GM21576 (cell line): ENCODE measurements at regions not wholly inside any gene's neighbourhood (a gene's known extent, or its start where the extent isn't known, plus 50 kb on each side); places are given as distances from the start of the nearest gene placed in this dataset.

Experiments used
- ATAC-seq: cut with Tn5 transposase; IDR thresholded peaks from one replicate; pipeline ENCODE4 v1.9.1; 2021; ENCODE audit warnings: mild to moderate bottlenecking, moderate library complexity; ENCODE audit not compliant: unreplicated experiment

DNA sequence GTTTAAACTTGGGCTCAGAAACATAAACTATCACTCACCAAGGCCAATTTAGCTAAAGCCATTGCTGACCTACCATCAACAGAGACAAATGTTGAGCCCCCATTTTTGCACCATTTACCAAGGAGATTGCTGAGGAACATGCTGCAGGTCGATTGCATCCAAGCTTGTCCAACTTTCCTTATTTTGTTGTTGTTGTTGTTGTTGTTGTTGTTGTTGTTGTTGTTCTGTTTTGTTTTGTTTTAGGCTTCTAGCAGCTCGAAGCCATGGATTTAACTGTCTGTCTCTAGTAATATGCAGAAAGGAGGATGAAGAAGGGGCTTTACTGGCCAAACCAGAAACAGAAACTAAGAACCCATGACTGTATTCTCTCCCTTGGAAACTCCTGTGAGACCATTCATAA, 571.5 kb downstream of the IRS1 start:
- ATAC-seq: no peak

DNA sequence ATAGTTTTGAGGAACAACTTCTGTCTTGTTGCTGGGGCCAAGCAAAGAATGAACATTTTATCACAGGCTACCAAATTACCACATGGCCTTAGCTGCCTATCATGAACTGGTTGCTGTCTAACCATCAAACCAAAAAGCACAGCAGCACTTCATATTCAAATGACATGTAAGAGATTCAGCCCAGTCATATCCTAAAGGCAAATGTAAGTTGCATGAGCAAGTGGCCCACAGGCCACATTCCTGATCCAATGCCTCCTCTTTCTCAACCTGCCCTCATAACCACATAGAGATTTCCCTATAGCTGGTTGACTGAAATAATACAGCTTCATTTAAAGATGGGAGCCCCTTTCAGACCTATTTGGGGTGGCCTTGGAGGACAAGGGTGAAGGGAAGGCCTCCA, 572.3 kb downstream of the IRS1 start:
- ATAC-seq: no peak

DNA sequence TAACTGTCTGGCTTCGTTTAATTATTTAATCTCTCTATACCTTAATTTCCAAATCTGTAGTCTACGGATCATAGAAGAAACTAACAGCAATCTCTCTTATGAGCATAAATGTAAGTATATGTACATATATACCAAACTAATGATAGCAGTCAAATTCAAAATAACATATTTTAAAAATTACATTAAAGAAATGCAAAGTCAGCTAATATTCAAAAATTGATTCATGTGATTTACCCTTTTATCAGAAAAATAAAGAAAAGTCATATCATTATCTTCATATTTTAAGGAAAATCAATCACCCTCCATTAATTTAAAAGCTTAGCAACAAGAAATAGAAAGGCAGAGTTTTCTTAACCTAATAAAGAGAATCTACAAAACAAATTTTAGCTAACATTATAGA, 575.9 kb downstream of the IRS1 start:
- no peak for ATAC-seq

DNA sequence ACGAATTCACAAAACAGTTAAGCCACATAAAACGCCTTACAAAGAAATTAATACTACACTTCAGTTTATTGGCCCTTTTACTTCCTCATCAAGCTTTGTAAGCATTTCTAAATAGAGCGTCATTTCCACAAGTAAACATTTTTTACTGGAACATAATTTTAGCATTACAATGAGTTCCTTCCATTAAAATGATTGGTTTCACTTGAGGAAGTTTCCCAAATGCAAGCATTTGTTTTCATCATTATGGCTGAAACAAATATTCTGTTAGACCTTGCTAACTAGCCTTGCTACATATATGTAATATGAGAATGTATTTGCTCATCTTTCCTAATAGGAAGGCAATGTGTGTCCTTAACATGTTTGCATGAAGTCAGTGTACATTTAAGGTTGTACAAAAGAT, 579.1 kb downstream of the IRS1 start:
- ATAC-seq: no peak

DNA sequence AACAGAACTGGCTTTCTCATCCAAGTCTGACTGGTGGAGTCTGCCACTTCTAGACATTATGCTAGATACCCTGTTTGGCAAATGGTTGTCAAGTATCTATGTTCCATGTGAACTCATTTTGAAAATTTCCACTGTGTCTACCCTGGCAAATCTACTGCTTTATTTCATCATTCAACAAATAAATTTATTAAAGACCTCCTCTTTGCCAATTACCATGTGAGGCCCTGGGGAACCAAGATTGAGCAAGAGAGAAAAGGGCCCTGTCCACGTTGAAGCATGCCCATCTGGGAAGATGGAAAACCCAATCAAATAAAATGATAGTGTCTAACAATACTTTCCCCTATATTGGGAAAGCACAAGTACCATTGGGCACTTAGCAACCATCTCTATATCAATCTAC, 582.4 kb downstream of the IRS1 start:
- no peak for ATAC-seq

DNA sequence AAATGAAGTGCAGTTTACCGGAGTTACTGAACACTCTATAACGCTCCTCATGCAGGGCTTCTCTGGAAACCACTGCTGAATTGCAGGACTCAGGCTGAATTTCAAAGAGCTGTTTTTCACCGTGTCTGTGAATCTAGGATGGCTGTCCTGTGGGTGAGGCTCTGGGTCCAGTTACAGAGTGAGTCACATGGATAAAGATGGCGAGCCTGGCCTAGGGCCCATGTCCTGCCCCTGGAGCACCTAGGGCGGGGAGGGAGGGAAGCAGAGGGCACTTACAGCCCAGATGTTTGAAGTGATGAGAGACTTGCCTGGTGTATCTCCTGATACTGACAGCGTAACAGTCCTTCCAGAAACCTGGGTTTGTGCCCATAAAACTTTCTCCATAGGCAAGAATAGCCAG, 583.0 kb downstream of the IRS1 start:
- no peak for ATAC-seq

DNA sequence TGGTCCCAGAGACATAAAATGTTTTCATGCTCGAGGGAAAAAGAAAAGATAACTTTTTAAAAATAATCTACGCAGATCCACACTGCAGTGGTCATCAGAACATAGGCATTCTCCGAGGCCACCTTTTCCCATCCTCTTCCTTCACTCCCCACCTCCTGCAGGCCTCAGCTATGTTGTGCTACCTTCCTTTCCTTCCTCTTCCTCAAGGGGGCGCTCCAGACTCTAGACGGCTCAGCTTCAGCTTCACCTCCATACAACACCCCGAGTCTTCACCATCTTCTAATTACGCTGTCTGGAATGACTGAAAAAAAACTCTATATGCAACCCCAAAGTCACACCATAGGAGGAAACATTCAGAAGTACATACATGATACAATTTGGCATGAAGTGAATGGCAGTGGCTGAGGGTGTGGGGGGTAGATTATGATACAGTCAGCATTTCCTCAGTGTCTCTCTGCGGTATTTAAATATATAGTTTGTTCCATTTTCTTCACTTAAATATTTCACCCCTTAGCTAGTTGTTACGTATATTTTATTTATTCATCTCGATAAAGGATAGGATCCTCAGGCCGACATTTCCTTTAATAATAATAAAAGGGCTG, 583.6 kb downstream of the IRS1 start:
- peak; percentile 92 for ATAC-seq

DNA sequence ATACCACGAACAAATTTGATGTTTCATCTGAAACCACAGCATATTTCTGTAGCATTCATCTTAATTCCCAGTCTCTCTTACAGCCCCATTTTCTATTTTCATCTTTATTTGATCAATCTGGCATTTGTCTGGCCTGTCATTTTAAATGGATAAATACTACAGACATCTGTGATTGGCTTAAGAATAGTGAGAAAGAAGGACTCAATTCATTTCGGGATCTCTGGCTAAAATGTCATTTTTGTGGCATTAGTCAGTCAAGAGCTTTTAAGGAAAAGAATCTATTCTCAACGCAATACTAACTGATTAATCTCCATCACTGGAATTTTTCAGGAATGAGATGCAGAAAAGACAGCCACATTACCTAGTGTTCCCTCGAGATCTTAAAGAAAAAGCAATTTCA, 585.9 kb downstream of the IRS1 start:
- ATAC-seq: no peak

DNA sequence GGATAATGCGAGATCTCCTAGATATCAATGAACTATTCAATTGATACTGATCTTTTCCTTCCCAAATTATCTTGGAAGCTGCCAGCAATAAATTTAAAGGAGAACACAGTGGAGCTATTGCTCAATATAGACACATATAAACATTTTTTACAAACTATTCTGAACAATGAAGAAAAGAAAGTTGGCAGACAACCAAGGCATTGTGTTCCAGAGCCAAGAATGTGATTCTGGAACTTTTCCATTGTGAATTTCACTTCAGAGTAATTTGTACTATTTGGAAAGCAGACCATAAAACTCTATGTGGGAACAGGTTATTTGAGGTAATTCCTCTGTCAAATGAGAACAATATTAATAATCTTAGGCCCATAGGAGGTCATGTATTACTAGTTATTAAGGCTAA, 588.2 kb downstream of the IRS1 start:
- ATAC-seq: no peak

DNA sequence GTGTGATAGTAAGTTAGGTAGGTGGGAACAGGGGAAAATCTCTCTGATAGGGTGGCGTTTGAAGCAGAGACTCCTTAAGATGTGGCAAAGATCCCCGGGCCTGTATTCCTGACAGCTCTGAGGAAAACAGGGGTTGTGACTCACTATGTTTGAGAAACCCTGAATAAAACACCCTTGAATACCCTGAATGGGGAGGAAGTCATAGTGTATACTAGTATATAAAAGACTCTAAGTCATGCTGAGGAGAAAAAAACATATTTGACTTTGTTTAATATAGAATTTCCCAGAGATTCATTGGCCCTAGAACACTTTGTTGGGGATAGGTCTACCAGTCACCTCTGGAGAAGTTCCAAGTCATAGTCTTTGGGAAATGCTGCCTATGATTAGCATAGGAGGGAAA, 590.9 kb downstream of the IRS1 start:
- no peak for ATAC-seq

DNA sequence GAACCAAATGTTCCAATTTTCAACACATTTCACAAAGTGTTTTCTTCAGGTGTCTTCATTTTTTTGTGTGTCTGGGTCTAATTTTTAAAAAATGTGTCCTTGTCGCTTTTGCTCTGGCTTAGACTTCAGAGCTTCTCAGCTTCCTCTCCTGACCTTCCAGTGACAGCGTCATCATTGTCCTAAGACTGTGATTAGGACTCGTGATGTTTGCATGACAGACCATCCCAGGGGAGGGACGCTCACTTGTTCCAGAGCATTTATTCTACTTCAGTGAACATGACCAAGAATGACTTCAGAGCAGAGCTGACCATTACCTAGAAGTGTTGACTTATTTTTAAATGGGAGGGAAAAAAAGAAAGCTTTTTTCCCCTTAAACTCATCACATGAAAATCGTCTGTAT, 591.9 kb downstream of the IRS1 start:
- no peak for ATAC-seq

DNA sequence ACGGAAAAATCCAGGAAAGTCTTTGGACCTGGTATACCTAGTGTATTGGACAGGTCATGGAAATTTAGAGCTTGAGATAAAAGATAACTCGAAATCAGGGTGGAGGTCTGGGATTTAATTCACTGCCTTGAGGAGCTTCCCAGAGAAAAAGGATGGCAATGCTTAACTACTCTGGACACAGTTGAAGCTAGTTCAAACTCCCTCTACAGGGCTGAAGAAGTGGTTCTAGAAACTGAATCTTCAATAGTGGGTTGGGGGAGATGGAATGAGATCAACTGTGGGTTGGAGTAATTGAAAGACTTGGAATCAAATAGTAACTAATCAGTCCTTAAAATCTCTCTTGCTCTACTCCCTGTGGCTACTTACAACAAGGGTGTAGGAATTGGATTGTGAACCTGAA, 600.1 kb downstream of the IRS1 start:
- ATAC-seq: no peak

DNA sequence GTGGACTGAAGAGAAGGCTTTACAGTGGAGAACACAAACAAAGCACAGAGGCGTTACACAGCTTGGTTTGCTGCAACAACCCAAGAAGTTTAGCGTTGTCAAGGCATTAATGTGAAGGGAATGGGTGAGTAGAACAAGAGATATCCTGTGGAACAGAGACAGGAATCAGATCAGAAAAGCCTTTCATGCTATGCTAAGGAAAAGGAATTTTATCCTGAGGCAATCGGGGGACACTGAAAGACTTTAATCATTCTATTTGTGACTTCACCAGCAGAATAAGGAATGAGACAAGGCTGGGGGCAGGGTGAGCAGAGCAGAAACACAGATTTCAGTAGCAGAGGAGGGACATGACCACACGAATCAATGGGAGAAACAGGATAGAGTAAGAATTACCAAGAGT, 600.7 kb downstream of the IRS1 start:
- ATAC-seq: no peak

DNA sequence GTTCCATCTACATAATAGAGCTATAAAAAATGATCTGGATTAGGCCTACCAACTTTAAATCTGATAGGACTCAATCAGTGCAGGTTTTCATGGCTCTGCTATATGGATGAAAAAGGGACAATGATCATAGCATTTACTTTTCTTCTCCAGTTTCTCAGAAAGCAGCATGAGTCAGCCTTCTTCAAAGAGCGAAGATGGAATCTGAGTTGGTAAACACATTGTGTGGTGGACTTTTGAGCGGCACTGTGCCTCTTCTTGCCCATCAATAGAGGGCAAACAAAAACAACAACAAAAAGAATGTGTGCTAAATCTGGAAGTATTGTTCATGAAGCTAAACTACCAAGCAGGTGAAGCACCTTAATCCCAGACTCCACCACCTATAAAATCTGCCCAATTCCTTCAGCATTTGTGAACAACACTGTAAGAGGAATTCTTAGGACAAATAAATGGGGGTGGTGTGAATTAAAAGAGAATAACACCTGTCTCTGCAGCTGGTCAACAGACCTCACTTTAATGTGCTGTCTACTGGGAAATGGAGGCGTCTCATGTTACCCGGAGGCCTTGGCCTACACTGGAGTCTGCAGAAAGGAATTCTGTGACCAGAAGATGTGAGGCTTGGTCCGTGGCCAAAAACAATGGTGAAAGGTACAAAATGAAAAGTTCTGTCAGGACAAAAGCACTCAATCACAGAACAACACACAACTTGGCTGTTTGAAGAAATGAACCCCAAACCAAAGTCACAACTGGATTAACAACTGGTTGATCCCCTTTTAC, 609.0 kb downstream of the IRS1 start:
- ATAC-seq: no peak

DNA sequence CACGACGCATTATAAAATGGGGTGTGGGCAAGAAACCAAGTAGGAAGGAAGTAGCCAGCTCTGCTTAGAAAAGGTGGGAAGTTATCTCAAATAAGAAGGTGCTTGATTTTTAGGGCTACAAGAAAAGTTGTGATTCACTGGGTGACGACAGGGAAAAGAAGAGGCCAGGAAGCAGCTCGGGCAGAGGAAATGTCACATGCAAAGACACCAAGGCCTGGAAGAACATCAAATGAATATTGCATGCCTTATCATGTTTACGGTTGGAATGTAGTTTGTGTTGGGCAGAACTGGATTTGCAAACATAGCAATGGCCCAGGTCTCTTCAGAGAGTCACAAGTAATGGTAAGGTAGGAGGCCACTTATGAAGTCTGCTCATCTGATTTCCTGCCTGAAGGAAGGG, 610.6 kb downstream of the IRS1 start:
- ATAC-seq: no peak

DNA sequence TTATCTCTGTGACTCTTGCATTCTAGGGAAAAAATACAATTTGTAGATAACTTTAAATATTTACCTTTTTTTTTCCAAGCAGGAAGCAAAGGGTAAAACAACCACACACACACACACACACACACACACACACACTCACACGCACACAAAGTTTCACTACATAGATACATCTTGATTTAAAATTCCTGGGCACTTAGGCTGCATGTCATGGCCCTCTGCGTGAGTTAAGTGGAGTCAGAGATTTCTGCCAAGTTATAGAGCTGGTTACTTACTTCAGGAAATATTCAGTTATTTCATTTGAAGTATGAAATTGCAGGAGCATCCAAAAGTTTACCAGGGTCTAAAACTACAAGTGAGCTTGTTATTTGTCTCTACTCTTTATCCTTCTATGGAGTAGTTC, 612.0 kb downstream of the IRS1 start:
- no peak for ATAC-seq

DNA sequence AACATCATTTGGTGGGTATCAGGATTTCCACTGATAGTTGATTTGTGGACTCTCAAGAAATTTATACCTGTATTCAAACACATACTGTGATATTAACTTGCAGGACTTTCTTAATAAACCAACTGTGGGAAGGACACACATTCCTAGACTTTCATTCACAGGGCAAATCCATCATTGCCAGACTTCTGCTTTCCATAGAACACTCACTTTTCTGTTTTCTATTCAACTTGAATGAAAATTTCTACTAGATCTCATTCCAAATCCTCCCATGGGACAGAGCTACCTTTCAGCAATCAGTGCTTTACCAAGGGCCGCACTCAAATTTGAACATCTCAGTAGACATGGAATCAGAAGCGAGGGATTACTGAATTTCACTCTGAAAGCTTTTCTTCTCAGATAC, 612.5 kb downstream of the IRS1 start:
- ATAC-seq: no peak

DNA sequence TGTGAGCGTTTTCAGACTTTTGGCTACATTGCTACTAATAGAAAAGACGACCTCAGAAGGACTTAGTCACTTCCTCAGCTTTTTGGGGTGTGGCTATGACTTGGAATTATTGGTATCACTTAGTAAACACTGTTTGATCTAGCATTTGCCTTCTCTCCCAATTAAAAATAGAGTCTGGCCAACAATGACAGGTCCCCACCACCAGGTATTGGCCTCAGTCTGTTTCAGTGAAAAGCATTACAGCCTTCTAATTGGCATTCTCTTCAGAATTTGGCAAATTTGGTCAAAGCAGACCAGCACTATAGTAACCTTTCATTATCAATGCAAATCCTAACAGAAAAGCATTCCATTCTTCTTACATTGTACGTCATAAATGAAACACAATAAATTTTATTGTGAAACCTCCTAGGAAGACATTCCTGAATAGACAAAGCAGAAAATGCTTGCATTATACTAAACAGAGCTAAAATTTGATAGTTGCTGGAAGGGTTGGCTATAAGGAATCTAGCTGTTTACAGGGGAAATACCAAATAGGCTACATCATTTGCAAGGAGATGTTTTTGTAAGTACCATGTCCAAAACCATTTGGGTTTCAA, 613.9 kb downstream of the IRS1 start:
- ATAC-seq: no peak

DNA sequence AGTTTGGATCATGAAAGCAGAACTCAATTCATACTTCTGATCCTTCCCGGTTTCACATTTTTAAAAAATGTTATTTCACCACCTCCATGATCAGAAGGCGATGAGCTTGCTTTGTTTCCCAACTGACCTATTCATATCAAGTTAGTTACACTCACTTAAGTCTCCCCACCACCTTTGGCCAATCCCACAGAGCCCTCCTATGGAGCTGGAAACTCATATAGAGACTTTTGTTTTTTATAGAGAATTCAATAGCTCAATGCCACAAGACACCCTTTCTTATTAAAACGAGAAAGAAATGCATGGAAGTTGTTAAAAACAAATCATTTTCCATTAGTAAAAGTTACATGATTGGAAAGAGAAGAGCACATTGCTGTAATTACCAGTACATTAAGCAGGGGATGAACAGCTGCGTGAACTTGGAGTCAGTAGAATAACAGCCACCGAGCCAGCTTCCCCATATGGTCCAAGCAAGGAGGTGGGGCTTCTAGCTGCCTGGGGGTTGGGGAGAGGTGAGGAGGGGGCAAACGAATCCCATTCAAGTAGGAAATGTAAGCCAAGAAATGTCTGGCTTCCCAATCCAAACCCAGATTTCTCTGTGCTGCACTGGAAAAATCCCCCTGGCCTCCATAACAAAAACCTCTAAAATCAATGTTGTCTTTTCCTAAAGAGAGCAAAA, 614.5 kb downstream of the IRS1 start:
- no peak for ATAC-seq

DNA sequence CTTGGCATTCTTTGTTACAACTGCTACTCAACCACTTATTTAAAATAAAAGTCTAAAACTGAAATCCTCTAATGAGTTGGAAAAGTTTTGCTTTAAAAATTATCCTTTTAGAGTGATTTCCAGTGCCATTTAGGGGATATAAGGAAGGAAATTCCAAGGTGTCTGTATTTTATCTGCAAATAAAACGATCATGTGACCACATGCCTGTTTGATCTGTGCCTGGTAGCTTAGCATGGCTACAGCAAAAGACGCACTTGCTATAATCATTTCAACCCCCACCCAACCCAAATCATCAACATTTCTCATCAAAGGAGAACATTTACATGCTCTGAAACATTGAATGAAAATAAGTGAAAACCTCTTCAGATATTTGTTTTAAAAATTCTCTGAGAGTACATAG, 615.1 kb downstream of the IRS1 start:
- ATAC-seq: no peak

DNA sequence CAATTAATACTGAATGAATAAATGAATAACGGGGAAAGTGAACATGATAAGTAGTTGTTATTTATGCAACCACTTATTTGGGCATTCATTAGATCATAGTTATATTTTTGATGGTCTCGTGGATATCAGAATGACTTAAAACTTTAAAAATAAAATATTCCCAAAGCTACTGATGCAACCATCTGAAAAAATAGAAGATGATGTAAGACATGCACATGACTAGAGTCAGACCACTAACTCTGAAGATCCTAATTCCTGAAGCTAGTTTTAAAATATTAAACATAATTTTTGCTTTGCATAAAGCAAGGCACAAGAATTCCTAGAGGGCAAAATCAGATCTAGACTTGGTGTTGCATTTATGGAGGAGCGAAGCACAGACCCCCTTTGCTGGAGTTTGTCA, 616.1 kb downstream of the IRS1 start:
- ATAC-seq: no peak

DNA sequence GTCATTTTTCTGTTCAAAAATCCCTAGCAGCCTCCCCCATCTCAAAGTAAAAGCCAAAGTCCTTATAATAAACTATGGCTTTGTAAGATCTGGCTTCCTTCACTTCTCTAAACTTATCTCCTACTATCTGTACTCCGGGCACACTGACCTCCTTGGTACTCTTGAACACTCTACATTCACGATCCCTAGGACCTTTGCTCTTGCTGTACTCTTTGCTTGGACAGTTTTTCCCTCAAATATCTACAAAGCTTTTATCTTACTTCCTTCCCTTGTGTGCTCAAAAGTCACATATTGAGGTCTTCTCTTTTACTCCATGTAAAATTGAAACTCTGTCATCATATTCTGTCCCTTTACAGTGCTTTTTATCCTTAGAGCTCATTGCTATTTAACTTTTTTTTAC, 616.6 kb downstream of the IRS1 start:
- ATAC-seq: no peak
